Karpas-422 (cell line): ENCODE measurements at regions not wholly inside any gene's neighbourhood (a gene's known extent, or its start where the extent isn't known, plus 50 kb on each side); places are given as distances from the start of the nearest gene placed in this dataset.

ENCODE experiments used
- DNase-seq: peaks from one replicate; pipeline ENCODE4 v3.0.0-alpha.2; 2015
- H2AFZ ChIP-seq: fragments of 200-600 bp; sonication (generic); 2 replicates; pipeline ENCODE4 v1.6.1; 2014; ENCODE audit warnings: antibody characterized with exemption, low read length, mixed read lengths
- H3K27ac ChIP-seq: fragments of 200-600 bp; sonication (generic); 2 replicates; pipeline ENCODE4 v1.5.1; 2014; ENCODE audit warnings: mild to moderate bottlenecking, low read length, moderate library complexity
- H3K27me3 ChIP-seq: fragments of 200-600 bp; sonication (generic); 2 replicates; pipeline ENCODE4 v1.6.1; 2014; ENCODE audit warnings: low read length, mixed read lengths
- H3K36me3 ChIP-seq: fragments of 200-600 bp; sonication (generic); 2 replicates; pipeline ENCODE4 v1.6.1; 2014; ENCODE audit warnings: low read length, mixed read lengths; ENCODE audit not compliant: insufficient read depth
- H3K4me1 ChIP-seq: fragments of 200-600 bp; sonication (generic); 2 replicates; pipeline ENCODE4 v1.6.1; 2014; ENCODE audit warnings: mild to moderate bottlenecking, low read length, mixed read lengths
- H3K4me2 ChIP-seq: fragments of 200-600 bp; sonication (generic); 2 replicates; pipeline ENCODE4 v1.6.1; 2014; ENCODE audit warnings: low read length, low read depth, mild to moderate bottlenecking; ENCODE audit not compliant: poor library complexity, severe bottlenecking
- H3K4me3 ChIP-seq: fragments of 200-600 bp; sonication (generic); 2 replicates; pipeline ENCODE4 v1.5.1; 2014; ENCODE audit warnings: mild to moderate bottlenecking, antibody characterized with exemption, low read length, mixed read lengths
- H3K79me2 ChIP-seq: fragments of 200-600 bp; sonication (generic); 2 replicates; pipeline ENCODE4 v1.6.1; 2014; ENCODE audit warnings: mild to moderate bottlenecking, low read length, mixed read lengths
- H3K9ac ChIP-seq: fragments of 200-600 bp; sonication (generic); 2 replicates; pipeline ENCODE4 v1.6.0; 2014; ENCODE audit warnings: low read length
- H3K9me2 ChIP-seq: fragments of 200-600 bp; sonication (generic), shearing (Covaris generic); replicated peaks from 2 replicates; pipeline ENCODE4 v1.6.0; 2014; ENCODE audit warnings: mild to moderate bottlenecking, low read length, moderate library complexity; ENCODE audit not compliant: insufficient read depth
- H3K9me3 ChIP-seq: fragments of 300-700, 200-600 bp; sonication (generic); 2 replicates; pipeline ENCODE4 v1.6.1; 2014; ENCODE audit warnings: low read length, mixed read lengths
- H4K20me1 ChIP-seq: fragments of 200-600 bp; sonication (generic); 2 replicates; pipeline ENCODE4 v1.6.1; 2014; ENCODE audit warnings: mild to moderate bottlenecking, antibody characterized with exemption, low read length, low read depth; ENCODE audit not compliant: insufficient read depth

GRCh38 chr2:16107246-16107645 is 166.9 kb downstream of the MYCN start:
- no peaks in the 10 kb centered on the region for H3K4me1 ChIP-seq
- H3K4me3 ChIP-seq = no peak overlapping the region
- H3K79me2 ChIP-seq = no peaks in the 10 kb centered on the region
- no peak overlapping the region for H2AFZ ChIP-seq
- no peak overlapping the region for H3K27ac ChIP-seq
- no peaks in the 10 kb centered on the region for H4K20me1 ChIP-seq
- no peaks in the 10 kb centered on the region for H3K9me2 ChIP-seq
- H3K36me3 ChIP-seq = no peaks in the 10 kb centered on the region
- H3K27me3 ChIP-seq = no peaks in the 10 kb centered on the region
- DNase-seq = no peak
- H3K4me2 ChIP-seq = no peak overlapping the region
- H3K9ac ChIP-seq = no peak overlapping the region
- no peaks in the 10 kb centered on the region for H3K9me3 ChIP-seq

- H3K9ac ChIP-seq = no peak overlapping the region
- no peak overlapping the region for H3K27ac ChIP-seq
- H3K9me2 ChIP-seq = no peaks in the 10 kb centered on the region
- no peaks in the 10 kb centered on the region for H3K27me3 ChIP-seq
- H3K4me1 ChIP-seq = no peaks in the 10 kb centered on the region
- no peaks in the 10 kb centered on the region for H4K20me1 ChIP-seq
- DNase-seq = no peak
- H3K4me2 ChIP-seq = no peak overlapping the region
- H3K79me2 ChIP-seq = no peaks in the 10 kb centered on the region
- no peak overlapping the region for H2AFZ ChIP-seq
- no peak overlapping the region for H3K4me3 ChIP-seq
- H3K9me3 ChIP-seq = no peaks in the 10 kb centered on the region
- H3K36me3 ChIP-seq = no peaks in the 10 kb centered on the region
These were observed 166.3 kb downstream of the MYCN start for GRCh38 chr2:16106619-16107018.

- H3K27ac ChIP-seq = no peak overlapping the region
- no peaks in the 10 kb centered on the region for H3K4me1 ChIP-seq
- H2AFZ ChIP-seq = no peak overlapping the region
- H3K4me2 ChIP-seq = no peak overlapping the region
- DNase-seq = no peak
- H3K9me2 ChIP-seq = no peaks in the 10 kb centered on the region
- H3K27me3 ChIP-seq = no peaks in the 10 kb centered on the region
- no peaks in the 10 kb centered on the region for H4K20me1 ChIP-seq
- H3K4me3 ChIP-seq = no peak overlapping the region
- H3K36me3 ChIP-seq = no peaks in the 10 kb centered on the region
- H3K9me3 ChIP-seq = no peaks in the 10 kb centered on the region
- H3K79me2 ChIP-seq = no peaks in the 10 kb centered on the region
- no peak overlapping the region for H3K9ac ChIP-seq
These were observed 165.4 kb downstream of the MYCN start for GRCh38 chr2:16105669-16106281.

GRCh38 chr2:16104949-16105668 is 164.8 kb downstream of the MYCN start:
- Histone ChIP-seq H3K9me3 (no peaks in the 10 kb centered on the region), H3K9ac (no peak overlapping the region), H3K27me3 (no peaks in the 10 kb centered on the region), H3K79me2 (no peaks in the 10 kb centered on the region), H2AFZ (no peak overlapping the region), H3K36me3 (no peaks in the 10 kb centered on the region), H4K20me1 (no peaks in the 10 kb centered on the region), H3K27ac (no peak overlapping the region), H3K4me2 (no peak overlapping the region), H3K4me3 (no peak overlapping the region), H3K9me2 (no peaks in the 10 kb centered on the region), H3K4me1 (no peaks in the 10 kb centered on the region)
- DNase-seq = no peak

GRCh38 chr2:16104315-16104948 is 164.1 kb downstream of the MYCN start:
- no peaks in the 10 kb centered on the region for H3K79me2 ChIP-seq
- no peak overlapping the region for H3K4me3 ChIP-seq
- H3K4me2 ChIP-seq = no peak overlapping the region
- no peak overlapping the region for H3K9ac ChIP-seq
- no peaks in the 10 kb centered on the region for H3K27me3 ChIP-seq
- H3K27ac ChIP-seq = no peak overlapping the region
- DNase-seq = no peak
- no peak overlapping the region for H2AFZ ChIP-seq
- no peaks in the 10 kb centered on the region for H4K20me1 ChIP-seq
- H3K36me3 ChIP-seq = no peaks in the 10 kb centered on the region
- no peaks in the 10 kb centered on the region for H3K9me3 ChIP-seq
- H3K4me1 ChIP-seq = no peaks in the 10 kb centered on the region
- H3K9me2 ChIP-seq = no peaks in the 10 kb centered on the region

- H4K20me1 ChIP-seq = no peaks in the 10 kb centered on the region
- H3K4me3 ChIP-seq = no peak overlapping the region
- DNase-seq = no peak
- H3K9me3 ChIP-seq = no peaks in the 10 kb centered on the region
- H3K27ac ChIP-seq = no peak overlapping the region
- no peaks in the 10 kb centered on the region for H3K4me1 ChIP-seq
- no peaks in the 10 kb centered on the region for H3K27me3 ChIP-seq
- no peak overlapping the region for H3K4me2 ChIP-seq
- no peaks in the 10 kb centered on the region for H3K36me3 ChIP-seq
- no peak overlapping the region for H3K9ac ChIP-seq
- no peaks in the 10 kb centered on the region for H3K79me2 ChIP-seq
- H3K9me2 ChIP-seq = no peaks in the 10 kb centered on the region
- H2AFZ ChIP-seq = no peak overlapping the region
These were observed 163.4 kb downstream of the MYCN start for GRCh38 chr2:16103614-16104314.

GRCh38 chr2:16102976-16103380 is 162.6 kb downstream of the MYCN start:
- Histone ChIP-seq H3K79me2 (no peaks in the 10 kb centered on the region), H2AFZ (no peak overlapping the region), H3K4me2 (no peak overlapping the region), H3K4me3 (no peak overlapping the region), H3K4me1 (no peaks in the 10 kb centered on the region), H4K20me1 (no peaks in the 10 kb centered on the region), H3K9me3 (no peaks in the 10 kb centered on the region), H3K36me3 (no peaks in the 10 kb centered on the region), H3K27me3 (no peaks in the 10 kb centered on the region), H3K27ac (no peak overlapping the region), H3K9ac (no peak overlapping the region), H3K9me2 (no peaks in the 10 kb centered on the region)
- DNase-seq = no peak

- no peaks in the 10 kb centered on the region for H3K36me3 ChIP-seq
- H3K4me1 ChIP-seq = no peaks in the 10 kb centered on the region
- H3K4me3 ChIP-seq = no peak overlapping the region
- no peak overlapping the region for H3K9ac ChIP-seq
- no peaks in the 10 kb centered on the region for H3K79me2 ChIP-seq
- H2AFZ ChIP-seq = no peak overlapping the region
- H4K20me1 ChIP-seq = no peaks in the 10 kb centered on the region
- no peak overlapping the region for H3K4me2 ChIP-seq
- no peaks in the 10 kb centered on the region for H3K9me3 ChIP-seq
- H3K9me2 ChIP-seq = no peaks in the 10 kb centered on the region
- no peak overlapping the region for H3K27ac ChIP-seq
- DNase-seq = no peak
- H3K27me3 ChIP-seq = no peaks in the 10 kb centered on the region
These were observed 162.1 kb downstream of the MYCN start for GRCh38 chr2:16102358-16102975.
